ENCODE measurements at regions not wholly inside any gene's neighbourhood (a gene's known extent, or its start where the extent isn't known, plus 50 kb on each side); places are given as distances from the start of the nearest gene placed in this dataset.

GRCh38 chr4:163988865-163989264, 494.4 kb downstream of the TMA16 start:
- Histone ChIP-seq H2AFZ (ENCODE audit: low read length) (peak overlapping the region; percentile 87), H3K23ac (ENCODE audit: insufficient read length) (no peak overlapping the region), H2BK20ac (ENCODE audit: low read length) (no peak overlapping the region), H2BK15ac (ENCODE audit: low read length) (no peak overlapping the region), H2AK5ac (ENCODE audit: low read depth, low read length) (no peak overlapping the region), H3K79me2 (ENCODE audit: control insufficient read depth in 1 of 2, insufficient read depth in 2 of 2, low read length in 2 of 2) (no peaks in the 10 kb centered on the region), H3K27me3 (replicated peaks in 1 of 4; ENCODE audit: control insufficient read depth in 3 of 4, extremely low read depth in 1 of 4, insufficient read depth in 3 of 4, low read length in 3 of 4) (no peaks in the 10 kb centered on the region), H4K5ac (ENCODE audit: insufficient read length, low read depth, low read length) (no peak overlapping the region), H3K56ac (replicated peaks; ENCODE audit: insufficient read length, low read depth, low read length) (no peak overlapping the region), H2BK120ac (replicated peaks; ENCODE audit: low read depth, low read length) (no peak overlapping the region), H3K14ac (ENCODE audit: insufficient read length) (no peak overlapping the region), H3K9ac (replicated peaks in 1 of 4; ENCODE audit: extremely low read depth in 1 of 4, low read depth in 3 of 4, low read length in 3 of 4) (no peak overlapping the region), H4K91ac (replicated peaks; ENCODE audit: insufficient read length, low read length) (no peak overlapping the region), H3K18ac (ENCODE audit: extremely low read depth, low read length) (no peak overlapping the region), H2BK5ac (ENCODE audit: low read depth, low read length) (no peak overlapping the region), H3K23me2 (ENCODE audit: low read depth, low read length) (no peaks in the 10 kb centered on the region), H3K4me2 (ENCODE audit: insufficient read depth in 1 of 2, low read depth in 2 of 2, low read length in 2 of 2) (peak overlapping the region in 1 of 2 experiments; percentile 15; a peak in 1 of 4 replicates), H4K8ac (ENCODE audit: extremely low read depth, insufficient read depth, low read length) (no peak overlapping the region), H4K20me1 (replicated peaks in 1 of 2; ENCODE audit: control insufficient read depth in 1 of 2, insufficient read depth in 2 of 2, low read length in 2 of 2) (no peaks in the 10 kb centered on the region), H3K27ac (ENCODE audit: low read depth, low read length) (no peak overlapping the region), H3K36me3 (ENCODE audit: control insufficient read depth in 2 of 4, insufficient read depth in 4 of 4, low read length in 3 of 4) (no peaks in the 10 kb centered on the region), H3K4me3 (ENCODE audit: extremely low read depth in 1 of 4, insufficient read depth in 2 of 4, low read depth in 3 of 4, low read length in 4 of 4) (no peak overlapping the region), H3K9me3 (ENCODE audit: insufficient read depth in 2 of 2, low read depth in 1 of 2, low read length in 1 of 2) (no peaks in the 10 kb centered on the region), H3K4me1 (replicated peaks in 1 of 4; ENCODE audit: control insufficient read depth in 3 of 4, insufficient read depth in 4 of 4, low read length in 3 of 4) (peaks cover 0 to 10% (median 8%) of the 10 kb centered on the region in 4 experiments; a peak in 4 of 7 replicates), H3K79me1 (ENCODE audit: low read depth, low read length) (no peaks in the 10 kb centered on the region), H3K4ac (replicated peaks; ENCODE audit: insufficient read length, low read depth, low read length) (no peak overlapping the region), H2BK12ac (ENCODE audit: low read depth, low read length) (no peak overlapping the region)
- FAIRE-seq (no peak), DNase-seq (ENCODE audit: low read depth in 1 of 2, low spot score in 2 of 2) (no peak)
- TF ChIP-seq BCL11A (IDR thresholded peaks at IDR 0.05; ENCODE audit: low read depth in 2 of 2, low read length in 2 of 2) (no peak), NANOG (IDR thresholded peaks at IDR 0.05; ENCODE audit: insufficient read depth, low read depth, low read length, poor library complexity, severe bottlenecking) (no peak), CBX8 (IDR thresholded peaks at IDR 0.05; ENCODE audit: borderline replicate concordance, low read depth, low read length) (no peak), SP2 (IDR thresholded peaks at IDR 0.05; ENCODE audit: low read length) (no peak), TEAD4 (IDR thresholded peaks at IDR 0.05; ENCODE audit: low read depth, low read length) (no peak), HDAC6 (IDR thresholded peaks at IDR 0.05; ENCODE audit: low read depth, low read length) (no peak), NRF1 (IDR thresholded peaks at IDR 0.05; ENCODE audit: low read depth, low read length) (no peak), CBX5 (IDR thresholded peaks at IDR 0.05; ENCODE audit: low read depth, low read length) (no peak)
- WGBS, 2 experiments (ENCODE audit: extremely low coverage in 1 of 2, insufficient coverage in 1 of 2, insufficient read length in 1 of 2, insufficient replicate concordance in 2 of 2, low coverage in 1 of 2, low lambda C conversion rate in 2 of 2, missing lambda C conversion rate in 1 of 2), result 72% methylated on average over 6 of the region's 6 CpGs; no CpG with 5 or more reads in 1 of the 2 experiments
- POLR2A ChIA-PET (ENCODE audit: partially characterized antibody), result no interaction called here
- CTCF ChIA-PET (ENCODE audit: partially characterized antibody), result interaction anchor here (0.8 to 1.3 kb wide), 2 partner anchors 23 to 631 kb away, joined by 3 read pairs; no protein-coding TSS in a partner anchor

All from H1 (cell line).